GM18508 (cell line): ENCODE measurements at regions not wholly inside any gene's neighbourhood (a gene's known extent, or its start where the extent isn't known, plus 50 kb on each side); places are given as distances from the start of the nearest gene placed in this dataset.
A peak's percentile ranks its signal among the peaks of the same experiment; 100 is the strongest.

Experiments used
- ATAC-seq: cut with Tn5 transposase; IDR thresholded peaks from one replicate; pipeline ENCODE4 v1.9.1; 2021; ENCODE audit warnings: moderate number of reproducible peaks; ENCODE audit not compliant: insufficient read depth, unreplicated experiment

GRCh38 chr3:94179059-94179458 lies 116.2 kb downstream of the NSUN3 start:
- no peak for ATAC-seq

- no peak for ATAC-seq
Observed at GRCh38 chr3:94183551-94183950, 120.7 kb downstream of the NSUN3 start.

GRCh38 chr3:94184781-94185180 lies 121.9 kb downstream of the NSUN3 start:
- no peak for ATAC-seq

GRCh38 chr3:94185753-94186152 lies 122.9 kb downstream of the NSUN3 start:
- ATAC-seq, result no peak

- no peak for ATAC-seq
Observed at GRCh38 chr3:94187697-94188096, 124.8 kb downstream of the NSUN3 start.

- no peak for ATAC-seq
Observed at GRCh38 chr3:94195381-94195780, 132.5 kb downstream of the NSUN3 start.

- no peak for ATAC-seq
Observed at GRCh38 chr3:94206291-94206690, 143.4 kb downstream of the NSUN3 start.

GRCh38 chr3:94210256-94210655 lies 147.4 kb downstream of the NSUN3 start:
- ATAC-seq, result no peak

GRCh38 chr3:94217406-94217805 lies 154.5 kb downstream of the NSUN3 start:
- ATAC-seq, result no peak

GRCh38 chr3:94220426-94220825 lies 157.6 kb downstream of the NSUN3 start:
- ATAC-seq, result no peak

GRCh38 chr3:94221829-94222228 lies 159.0 kb downstream of the NSUN3 start:
- no peak for ATAC-seq

GRCh38 chr3:94225148-94225865 lies 162.4 kb downstream of the NSUN3 start:
- ATAC-seq, result no peak

GRCh38 chr3:94226078-94226477 lies 163.2 kb downstream of the NSUN3 start:
- no peak for ATAC-seq

- ATAC-seq, result no peak
Observed at GRCh38 chr3:94232921-94233320, 170.1 kb downstream of the NSUN3 start.

- ATAC-seq, result peak; percentile 82
Observed at GRCh38 chr3:94234177-94234788, 171.4 kb downstream of the NSUN3 start.

GRCh38 chr3:94241986-94242385 lies 179.1 kb downstream of the NSUN3 start:
- no peak for ATAC-seq

- ATAC-seq, result no peak
Observed at GRCh38 chr3:94246171-94246570, 183.3 kb downstream of the NSUN3 start.

- no peak for ATAC-seq
Observed at GRCh38 chr3:94248042-94248441, 185.2 kb downstream of the NSUN3 start.

- ATAC-seq, result peak; percentile 83
Observed at GRCh38 chr3:94249491-94250079, 186.7 kb downstream of the NSUN3 start.

- ATAC-seq, result no peak
Observed at GRCh38 chr3:94251566-94251965, 188.7 kb downstream of the NSUN3 start.

GRCh38 chr3:94252316-94252715 lies 189.5 kb downstream of the NSUN3 start:
- ATAC-seq, result no peak
